ENCODE measurements at regions not wholly inside any gene's neighbourhood (a gene's known extent, or its start where the extent isn't known, plus 50 kb on each side); places are given as distances from the start of the nearest gene placed in this dataset.

- TF ChIP-seq MAFG (tag; conservative IDR thresholded peaks at IDR 0.05) (no peak), ATF7 (IDR thresholded peaks at IDR 0.05) (no peak), ZNF589 (CRISPR knock-in tag; IDR thresholded peaks at IDR 0.05; ENCODE audit: low read depth) (no peak), ZNF699 (CRISPR knock-in tag; IDR thresholded peaks at IDR 0.05; ENCODE audit: insufficient replicate concordance) (no peak), HDAC6 (IDR thresholded peaks at IDR 0.05; ENCODE audit: low read depth, low read length) (no peak), HDAC2 (IDR thresholded peaks at IDR 0.05) (no peak), TEAD1 (CRISPR knock-in tag; IDR thresholded peaks at IDR 0.05) (no peak), ARNT (IDR thresholded peaks at IDR 0.05) (no peak), ZNF253 (CRISPR knock-in tag; conservative IDR thresholded peaks at IDR 0.05) (no peak), RFX5 (IDR thresholded peaks at IDR 0.05; ENCODE audit: low read depth, low read length) (no peak), ESRRA (IDR thresholded peaks at IDR 0.05; ENCODE audit: borderline replicate concordance, low read depth) (no peak), ZKSCAN3 (CRISPR knock-in tag; IDR thresholded peaks at IDR 0.05) (no peak)
- TF ChIP-seq, protein P1, sequence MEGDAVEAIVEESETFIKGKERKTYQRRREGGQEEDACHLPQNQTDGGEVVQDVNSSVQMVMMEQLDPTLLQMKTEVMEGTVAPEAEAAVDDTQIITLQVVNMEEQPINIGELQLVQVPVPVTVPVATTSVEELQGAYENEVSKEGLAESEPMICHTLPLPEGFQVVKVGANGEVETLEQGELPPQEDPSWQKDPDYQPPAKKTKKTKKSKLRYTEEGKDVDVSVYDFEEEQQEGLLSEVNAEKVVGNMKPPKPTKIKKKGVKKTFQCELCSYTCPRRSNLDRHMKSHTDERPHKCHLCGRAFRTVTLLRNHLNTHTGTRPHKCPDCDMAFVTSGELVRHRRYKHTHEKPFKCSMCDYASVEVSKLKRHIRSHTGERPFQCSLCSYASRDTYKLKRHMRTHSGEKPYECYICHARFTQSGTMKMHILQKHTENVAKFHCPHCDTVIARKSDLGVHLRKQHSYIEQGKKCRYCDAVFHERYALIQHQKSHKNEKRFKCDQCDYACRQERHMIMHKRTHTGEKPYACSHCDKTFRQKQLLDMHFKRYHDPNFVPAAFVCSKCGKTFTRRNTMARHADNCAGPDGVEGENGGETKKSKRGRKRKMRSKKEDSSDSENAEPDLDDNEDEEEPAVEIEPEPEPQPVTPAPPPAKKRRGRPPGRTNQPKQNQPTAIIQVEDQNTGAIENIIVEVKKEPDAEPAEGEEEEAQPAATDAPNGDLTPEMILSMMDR (IDR thresholded peaks at IDR 0.05 in 2 of 3, conservative IDR thresholded peaks at IDR 0.05 in 1 of 3; ENCODE audit: insufficient read depth in 2 of 3, low read depth in 1 of 3, low read length in 3 of 3), result no peak
- TF ChIP-seq, protein P2, sequence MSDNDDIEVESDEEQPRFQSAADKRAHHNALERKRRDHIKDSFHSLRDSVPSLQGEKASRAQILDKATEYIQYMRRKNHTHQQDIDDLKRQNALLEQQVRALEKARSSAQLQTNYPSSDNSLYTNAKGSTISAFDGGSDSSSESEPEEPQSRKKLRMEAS (CRISPR knock-in tag; IDR thresholded peaks at IDR 0.05), result no peak
Measured at GRCh38 chr5:68381060-68381459, 165.5 kb downstream of the PIK3R1 start.

All from K562 (cell line).